AG08396 (cell line): ENCODE measurements at regions not wholly inside any gene's neighbourhood (a gene's known extent, or its start where the extent isn't known, plus 50 kb on each side); places are given as distances from the start of the nearest gene placed in this dataset.
"Not testable (repeated sequence)": the region's sequence is repeated elsewhere in the genome, so short reads cannot be mapped to it uniquely, and the experiment has no call there.

ENCODE experiments used
- DNase-seq: peaks from one replicate; pipeline ENCODE4 v3.0.0; 2012; ENCODE audit warnings: low spot score, mixed read lengths

DNA sequence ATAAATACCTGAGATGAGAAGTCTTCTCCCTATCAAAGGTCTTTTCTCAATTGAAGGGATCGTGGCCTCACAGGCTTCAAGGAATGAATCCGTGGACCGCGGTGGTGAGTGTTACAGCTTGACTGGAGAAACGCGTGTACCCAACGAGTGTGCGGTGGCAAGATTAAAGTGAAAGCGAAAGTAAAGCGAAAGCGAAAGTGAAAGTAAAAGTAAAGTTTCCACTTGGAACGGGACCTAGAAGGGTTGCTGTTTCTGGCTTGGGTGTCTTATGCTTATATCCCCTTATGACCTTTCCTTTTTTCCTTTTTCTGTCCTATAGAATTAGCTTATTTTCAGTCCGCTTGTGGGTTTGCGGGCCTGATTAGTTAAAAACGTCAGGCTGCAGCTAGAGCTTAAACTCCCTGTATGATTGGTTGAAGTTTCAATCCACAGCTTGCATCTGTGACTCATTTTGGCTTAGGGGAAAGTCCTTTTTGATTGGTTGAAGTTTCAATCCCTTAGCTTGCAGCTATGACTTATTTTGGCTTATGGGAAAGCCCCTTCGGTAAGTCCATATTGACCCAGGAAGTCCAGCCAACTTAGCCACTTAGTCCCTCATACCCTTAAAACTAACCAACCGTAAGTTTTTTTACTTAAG is 924.3 kb upstream of the CDH10 start:
- DNase-seq, result no peak

DNA sequence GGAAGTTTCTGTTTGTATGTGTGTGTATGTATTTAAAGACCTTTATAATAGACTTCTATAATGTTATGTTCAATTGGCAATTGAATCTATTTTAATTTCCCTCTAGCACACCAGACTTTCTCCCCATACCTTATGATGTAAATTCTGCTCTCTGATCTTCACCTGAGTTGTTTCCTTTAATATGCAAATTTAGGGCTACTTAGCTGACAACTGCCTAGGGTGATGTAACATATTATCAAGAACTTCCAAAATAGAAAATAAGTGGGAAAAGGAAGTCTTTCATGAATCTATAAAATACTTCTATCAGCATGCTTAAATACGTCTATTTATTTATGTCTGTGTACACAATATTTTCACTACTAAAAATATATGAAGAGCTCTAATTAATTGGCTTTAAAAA is 923.5 kb upstream of the CDH10 start:
- no peak for DNase-seq

DNA sequence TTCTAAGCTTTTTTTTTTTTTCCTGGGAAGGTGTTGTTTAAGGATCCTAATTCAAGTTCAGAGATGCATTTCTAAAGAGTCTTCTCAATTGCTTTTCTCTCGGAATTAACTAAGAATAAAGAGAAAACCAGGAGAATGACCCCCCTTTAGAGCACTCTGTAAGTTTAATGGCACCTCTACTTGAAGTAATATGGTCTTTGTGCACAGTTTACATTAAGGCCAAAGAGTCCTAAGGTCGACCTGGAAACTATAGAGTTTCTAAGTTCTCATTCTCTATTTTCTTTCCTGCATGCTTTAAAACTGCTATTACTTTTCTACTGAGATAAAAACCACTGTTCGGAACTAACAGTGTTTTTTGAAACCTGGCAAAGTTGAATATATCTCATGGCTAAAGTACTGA is 923.1 kb upstream of the CDH10 start:
- DNase-seq, result no peak

DNA sequence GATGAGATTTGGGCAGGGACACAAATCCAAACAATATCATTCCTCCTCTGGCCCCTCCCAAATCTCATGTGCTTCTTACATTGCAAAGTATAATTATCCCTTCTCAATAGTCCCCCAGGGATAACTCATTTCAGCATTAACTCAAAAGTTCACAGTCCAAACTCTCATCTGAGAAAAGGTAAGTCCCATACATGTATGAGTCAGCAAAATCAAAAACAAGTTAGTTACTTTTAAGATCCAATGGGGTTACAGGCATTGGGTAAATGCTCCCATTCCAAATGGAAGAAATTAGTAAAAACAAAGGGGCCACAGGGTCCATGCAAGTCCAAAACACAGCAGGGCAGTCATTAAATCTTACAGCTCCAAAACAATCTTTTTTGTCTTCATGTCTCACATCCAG is 917.9 kb upstream of the CDH10 start:
- DNase-seq, result no peak

DNA sequence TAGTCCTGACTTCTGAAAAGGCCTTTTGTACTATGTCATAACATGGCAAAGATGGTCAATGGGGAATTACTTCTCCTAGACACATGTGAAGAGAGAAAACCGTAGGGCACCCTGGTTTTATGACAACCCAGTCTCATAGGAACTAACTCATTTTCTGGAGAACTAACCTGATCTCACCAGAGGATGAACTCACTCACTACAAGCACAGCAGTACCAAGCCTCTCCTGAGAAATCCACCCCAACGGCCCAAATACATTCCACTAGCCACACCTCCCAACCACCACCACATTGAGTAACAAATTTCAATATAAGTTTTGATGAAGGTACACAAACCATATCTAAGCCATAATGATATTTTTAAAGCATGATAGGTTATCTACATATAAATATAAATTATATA is 909.3 kb upstream of the CDH10 start:
- DNase-seq, result no peak

DNA sequence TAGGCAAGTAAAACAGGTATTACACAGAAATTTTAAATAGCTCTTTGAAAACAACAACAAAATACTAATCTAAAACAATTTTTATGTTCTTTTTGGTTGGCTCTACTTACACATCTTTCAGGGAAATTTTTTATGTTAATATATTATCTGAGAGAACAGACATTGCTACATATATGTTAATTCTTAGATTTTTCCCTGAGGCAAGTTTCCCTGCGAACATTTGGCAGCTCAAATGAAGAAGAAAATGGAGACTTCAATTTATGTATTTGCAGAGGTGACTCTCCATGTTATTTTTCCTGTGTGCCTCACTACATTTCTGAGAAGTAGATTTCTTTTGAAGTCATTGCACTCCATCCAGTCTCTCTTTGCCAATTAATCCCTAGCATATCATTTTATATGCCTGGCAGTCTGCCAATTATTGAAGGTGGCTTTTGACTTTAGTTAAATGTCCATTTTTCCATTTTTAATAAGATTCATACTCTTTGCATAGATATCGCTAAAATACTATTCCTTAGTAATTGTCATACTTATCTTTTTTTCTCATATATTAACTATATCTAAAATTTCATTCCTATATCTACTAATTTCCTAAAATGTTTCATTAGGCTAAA is 908.2 kb upstream of the CDH10 start:
- no peak for DNase-seq

DNA sequence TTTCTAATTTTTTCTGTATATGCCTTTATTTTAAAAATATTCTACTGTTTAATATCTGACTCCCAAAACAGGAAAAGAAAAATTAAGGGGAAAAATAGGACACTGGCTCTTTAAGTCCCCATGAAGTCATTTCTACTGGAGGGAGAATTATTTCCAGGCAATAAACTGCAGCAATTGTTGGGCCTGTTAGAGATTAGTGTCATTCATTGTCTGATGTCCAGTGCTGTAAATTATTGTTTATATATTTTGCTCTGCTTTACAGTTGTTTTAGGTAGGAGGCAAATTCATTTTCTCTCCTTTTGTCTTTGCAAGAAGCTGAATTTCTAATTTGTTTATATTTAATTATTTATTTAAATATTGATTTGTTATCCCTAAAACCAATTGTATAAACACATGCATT is 906.0 kb upstream of the CDH10 start:
- DNase-seq, result no peak

DNA sequence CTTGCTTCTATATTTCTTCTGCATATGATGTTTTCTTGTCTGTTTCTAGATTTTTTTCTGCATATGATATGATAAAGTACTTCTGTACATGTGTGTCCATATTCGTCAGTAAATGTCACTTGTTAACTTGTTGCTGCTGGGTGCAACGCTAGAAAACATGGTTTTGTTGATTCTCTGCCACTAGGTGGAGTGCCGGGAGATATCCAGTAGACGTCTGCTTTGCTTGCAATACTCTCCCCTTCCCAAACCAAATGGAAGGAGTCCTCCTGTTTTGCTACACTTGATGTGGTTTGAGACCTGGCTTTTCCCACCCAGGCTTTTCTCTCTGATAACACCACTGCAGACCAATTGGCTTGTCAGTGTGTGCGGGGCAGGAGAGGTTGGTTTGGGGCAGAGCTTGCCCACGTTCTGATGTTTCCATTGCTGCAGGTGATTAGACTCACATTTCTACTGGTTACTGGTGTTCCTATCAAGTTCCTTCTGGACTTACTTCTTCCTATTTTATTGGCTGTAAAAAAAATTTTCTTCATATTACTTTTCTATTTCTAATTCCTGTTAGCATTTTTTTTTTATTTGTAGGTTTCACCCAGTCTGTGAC is 900.0 kb upstream of the CDH10 start:
- no peak for DNase-seq

DNA sequence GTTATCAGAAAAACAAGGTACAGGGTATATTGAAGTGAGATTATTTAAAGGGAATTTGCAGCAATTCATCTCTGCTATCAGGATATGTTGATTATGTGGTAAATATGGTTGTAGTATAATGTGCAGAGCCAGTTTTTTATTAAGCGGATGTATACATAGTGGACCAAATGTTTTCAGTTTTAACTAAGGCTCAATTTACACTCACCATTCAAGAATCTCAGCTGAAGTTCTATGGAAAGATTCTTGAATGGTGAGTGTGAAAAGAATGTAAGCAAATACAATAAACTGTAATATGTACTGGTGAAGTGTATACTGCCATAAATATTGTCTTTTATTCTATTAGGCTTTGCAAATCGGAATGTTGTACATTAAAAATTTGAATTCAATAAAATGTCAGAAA is 895.9 kb upstream of the CDH10 start:
- DNase-seq, result no peak

DNA sequence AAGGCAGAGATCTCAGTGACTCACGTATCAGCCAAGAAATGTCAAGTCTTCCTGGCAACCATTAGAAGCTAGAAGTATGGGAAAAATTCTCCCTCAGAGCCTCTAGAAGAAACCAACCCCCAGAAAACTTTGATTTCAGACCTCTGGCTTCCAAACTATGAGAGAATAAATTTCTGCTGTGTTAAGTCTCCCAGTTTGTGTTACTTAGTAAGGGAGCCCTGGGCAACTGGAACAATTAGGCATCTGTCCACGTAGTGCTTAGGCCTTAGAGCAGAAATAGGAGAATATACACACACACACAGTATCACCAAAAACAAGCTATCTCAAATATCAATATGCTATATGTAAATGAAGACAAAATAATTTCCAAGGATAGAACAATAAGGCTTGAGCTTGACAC is 894.8 kb upstream of the CDH10 start:
- no peak for DNase-seq

DNA sequence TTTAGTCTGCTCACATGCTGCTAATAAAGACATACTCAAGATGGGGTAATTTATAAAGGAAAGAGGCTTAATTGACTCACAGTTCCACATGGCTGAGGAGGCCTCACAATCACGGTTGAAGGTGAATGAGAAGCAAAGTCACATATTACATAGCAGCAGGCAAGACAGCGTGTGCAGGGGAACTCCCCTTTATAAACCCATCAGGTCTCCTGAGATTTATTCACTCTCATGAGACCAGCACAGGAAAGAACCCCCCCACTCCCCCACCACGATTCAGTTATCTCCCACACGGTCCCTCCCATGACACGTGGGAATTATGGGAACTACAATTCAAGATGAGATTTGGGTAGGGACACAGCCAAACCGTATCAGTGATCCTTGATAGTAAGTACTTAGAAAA is 891.7 kb upstream of the CDH10 start:
- DNase-seq, result not testable (repeated sequence)

DNA sequence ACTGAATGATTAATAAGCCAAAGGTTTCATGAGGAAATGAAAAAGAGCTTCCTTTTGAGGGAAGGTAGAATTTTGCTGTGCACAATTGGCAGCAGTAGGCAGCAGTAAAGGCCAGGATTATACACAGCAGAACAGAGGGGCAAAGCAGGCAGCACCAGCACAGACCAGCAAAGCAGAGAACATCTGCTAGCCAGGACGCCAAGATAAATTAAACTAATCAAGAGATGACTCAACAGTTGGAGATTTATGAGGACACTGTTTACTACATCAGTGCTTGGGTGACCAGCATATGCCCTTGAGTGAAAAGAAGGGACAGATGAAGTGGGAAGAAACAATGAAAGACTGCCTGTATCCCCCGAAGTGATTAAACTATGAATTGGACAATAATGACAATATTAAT is 871.4 kb upstream of the CDH10 start:
- DNase-seq, result no peak

DNA sequence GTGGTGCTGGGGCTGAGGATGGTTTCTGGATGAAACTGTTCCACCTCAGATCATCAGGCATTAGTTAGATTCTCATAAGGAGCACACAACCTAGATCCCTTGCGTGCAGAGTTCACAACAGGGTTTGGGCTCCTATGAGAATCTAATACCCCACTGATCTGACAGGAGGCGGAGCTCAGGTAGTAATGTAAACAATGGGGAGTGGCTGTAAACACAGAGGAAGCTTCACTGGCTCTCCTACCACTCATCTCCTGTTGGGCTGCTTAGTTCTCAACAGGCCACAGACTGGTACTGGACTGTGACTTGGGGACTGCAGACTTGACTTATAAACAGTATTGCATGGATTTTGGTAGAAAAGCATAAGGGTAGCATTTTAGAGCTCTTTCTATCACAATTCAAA is 870.7 kb upstream of the CDH10 start:
- DNase-seq, result no peak

DNA sequence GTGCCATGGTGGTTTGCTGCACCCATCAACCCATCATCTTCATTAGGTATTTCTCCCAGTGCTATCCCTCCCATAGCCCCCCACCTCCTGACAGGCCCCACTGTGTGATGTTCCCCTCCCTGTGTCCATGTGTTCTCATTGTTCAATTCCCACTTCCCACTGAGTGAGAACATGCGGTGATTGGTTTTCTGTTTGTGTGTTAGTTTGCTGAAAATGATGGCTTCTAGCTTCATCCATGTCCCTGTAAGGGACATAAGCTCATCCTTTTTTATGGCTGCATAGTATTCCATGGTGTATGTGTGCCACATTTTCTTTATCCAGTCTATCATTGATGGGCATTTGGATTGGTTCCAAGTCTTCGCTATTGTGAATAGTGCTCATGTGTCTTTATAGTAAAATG is 865.9 kb upstream of the CDH10 start:
- DNase-seq, result not testable (repeated sequence)

DNA sequence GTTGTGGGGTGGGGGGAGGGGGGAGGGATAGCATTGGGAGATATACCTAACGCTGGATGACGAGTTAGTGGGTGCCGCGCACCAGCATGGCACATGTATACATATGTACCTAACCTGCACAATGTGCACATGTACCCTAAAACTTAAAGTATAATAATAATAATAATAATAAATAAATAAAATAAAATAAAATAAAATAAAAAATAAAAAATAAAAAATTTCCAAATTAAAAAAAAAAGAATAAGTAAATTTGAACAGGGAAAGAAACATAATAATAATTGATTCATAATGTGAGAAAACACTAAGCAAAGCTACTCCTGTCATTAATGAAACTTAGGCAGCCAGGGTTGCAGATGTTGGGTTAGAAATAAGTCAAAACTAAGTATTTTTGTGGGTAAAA is 863.2 kb upstream of the CDH10 start:
- not testable (repeated sequence) for DNase-seq

DNA sequence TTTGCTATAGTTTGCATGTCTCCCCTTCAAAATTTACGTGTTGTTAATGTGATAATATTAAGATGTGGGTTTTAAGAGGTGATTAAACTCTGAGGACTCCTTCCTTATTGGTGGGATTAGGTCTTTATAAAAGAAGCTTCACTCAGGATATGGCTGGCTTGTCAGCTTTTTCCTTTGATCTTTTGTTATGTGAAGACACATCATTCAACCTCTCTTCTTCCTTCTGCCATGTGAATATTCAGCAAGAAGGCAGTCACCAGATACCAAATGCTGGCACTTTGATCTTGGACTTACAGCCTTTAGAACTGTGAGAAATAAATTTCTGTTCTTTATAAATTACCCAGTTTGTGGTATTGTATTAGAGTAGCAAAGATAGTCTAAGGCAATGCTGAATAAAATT is 855.9 kb upstream of the CDH10 start:
- no peak for DNase-seq

DNA sequence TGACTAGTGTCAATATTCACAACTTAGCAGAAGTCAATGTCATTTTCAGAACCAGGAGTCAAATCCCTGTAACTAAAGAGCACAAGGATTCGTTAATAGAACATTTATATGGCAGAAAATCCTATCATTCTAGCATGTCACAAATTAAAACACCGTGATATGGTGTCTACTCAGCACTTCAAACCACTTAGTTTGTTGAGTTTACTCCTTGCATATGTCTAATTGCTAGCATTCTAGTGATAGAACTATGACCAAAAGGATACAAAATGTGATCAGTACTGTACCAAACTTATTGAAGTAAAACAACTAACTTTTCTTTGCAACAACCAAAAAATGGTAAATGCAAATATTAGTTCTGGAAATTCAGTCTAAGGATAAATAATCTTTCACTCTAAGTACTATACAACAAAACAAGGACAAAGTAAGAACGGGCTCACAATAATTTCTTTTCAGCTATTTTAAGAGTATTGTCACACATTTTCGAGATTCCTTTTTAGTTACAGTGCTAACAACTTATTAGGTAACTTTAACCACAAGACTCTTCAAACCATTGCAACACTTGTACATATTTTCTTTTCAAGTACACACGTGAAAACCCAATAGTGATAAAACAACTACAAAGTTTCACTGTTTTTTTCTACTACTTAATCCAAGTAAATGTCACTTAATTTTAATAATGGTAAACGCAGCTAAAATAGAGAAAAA is 845.2 kb upstream of the CDH10 start:
- DNase-seq, result no peak

DNA sequence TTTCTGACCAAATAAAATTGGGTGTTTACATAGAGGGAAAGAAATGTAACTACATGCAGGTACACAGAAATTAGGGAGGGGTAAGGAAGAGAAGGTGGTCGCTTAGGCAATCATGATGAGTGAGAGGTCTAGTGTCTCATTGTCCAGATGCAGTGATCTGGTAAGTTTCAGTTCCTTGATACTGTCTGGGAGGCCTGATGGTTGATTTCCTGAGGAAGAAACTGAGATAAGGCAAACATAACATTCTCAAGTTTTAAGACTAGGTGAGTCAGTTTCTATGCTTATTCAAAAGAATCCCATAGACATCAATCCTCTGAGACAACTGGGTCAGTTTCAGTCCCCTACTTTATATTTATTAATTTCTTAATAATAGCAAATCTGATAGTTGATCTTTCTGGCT is 843.3 kb upstream of the CDH10 start:
- DNase-seq, result no peak

DNA sequence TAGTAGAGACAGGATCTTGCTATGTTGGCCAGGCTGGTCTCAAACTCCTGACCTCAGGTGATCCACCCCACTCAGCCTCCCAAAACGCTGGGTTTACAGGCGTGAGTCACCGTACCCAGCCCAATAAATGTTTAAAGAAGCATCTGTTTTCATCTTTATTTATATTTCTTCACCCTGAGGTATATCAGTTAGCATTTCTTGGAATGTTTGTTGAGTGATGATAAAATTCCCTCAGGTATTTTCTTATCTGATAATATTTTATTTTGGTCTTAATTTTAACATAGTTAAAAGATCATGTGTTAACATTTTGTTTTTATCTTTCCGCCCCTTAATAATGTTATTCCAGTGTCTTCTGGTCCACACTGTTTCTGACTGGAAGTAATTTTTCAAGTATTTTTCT is 839.6 kb upstream of the CDH10 start:
- DNase-seq, result no peak

DNA sequence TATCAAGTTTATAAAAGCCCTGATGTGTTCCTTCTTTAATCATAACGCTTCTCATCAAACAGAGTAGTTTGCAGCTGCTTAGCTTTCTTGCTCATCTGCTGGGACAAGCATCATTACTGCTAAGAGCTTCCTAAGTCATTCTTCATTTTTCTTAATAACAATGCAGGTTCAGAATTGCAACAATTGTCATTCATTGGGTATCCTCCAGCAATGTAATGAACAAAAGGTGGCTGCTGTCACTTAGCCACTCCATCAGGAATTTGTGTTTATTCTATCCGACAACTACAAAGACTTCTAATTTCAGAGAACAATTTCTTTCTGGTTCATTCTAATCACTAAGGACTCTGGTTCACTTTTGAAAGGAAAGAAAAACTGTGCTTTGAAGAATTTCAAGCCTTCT is 836.7 kb upstream of the CDH10 start:
- no peak for DNase-seq

DNA sequence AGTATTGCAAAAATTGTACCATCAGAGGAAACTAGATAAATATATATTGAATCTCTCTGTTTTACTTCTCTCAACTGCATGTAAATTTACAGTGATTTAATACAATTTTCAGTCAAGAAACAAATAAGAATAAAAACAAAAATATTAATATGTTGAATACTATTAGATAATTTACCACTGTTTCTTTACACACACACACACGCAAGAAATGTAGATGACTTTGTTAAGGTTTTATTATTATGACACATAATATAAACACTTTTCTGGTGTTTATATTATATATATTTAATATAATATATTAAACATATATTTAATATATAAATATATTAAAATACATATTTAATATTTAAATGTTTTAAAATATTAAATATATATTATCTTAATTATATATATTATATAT is 814.3 kb upstream of the CDH10 start:
- no peak for DNase-seq

DNA sequence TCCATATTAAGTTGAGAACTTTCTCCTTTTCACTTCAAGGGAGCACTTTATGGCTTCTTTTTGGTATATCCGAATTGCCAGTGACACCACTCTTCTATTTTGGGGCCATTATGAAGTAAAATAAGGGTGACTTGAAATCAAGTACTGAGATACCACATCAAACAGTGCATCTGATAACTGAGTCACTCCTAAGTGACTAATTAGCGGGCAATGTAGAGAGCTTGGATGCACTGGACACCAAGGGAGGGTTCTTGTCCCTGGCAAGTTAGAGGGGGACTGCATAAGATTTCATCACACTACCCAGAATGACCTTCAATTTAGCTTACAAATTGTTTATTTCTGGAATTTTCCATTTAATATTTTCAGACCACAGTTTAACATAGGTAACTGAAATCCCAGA is 813.9 kb upstream of the CDH10 start:
- DNase-seq, result no peak

DNA sequence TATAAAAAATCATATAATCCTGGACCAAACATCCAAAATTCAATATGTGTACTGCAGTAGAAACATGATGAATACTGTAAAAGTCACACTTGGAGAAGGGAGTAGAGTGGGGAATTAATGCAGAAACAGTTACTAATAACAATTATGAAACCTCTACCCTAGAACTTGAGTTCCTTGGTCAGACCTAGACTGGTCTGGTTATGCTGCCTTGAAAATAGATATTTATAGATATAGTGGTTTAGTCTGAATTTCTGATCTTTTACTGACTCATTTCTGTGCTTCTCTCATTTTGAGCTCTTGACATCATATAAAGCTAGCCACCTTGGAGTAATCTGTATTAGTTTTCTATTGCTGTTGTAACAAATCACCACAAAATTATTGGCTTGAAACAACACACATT is 808.7 kb upstream of the CDH10 start:
- DNase-seq, result no peak
